ENCODE measurements at regions not wholly inside any gene's neighbourhood (a gene's known extent, or its start where the extent isn't known, plus 50 kb on each side); places are given as distances from the start of the nearest gene placed in this dataset.
"Not testable (repeated sequence)": the region's sequence is repeated elsewhere in the genome, so short reads cannot be mapped to it uniquely, and the experiment has no call there.

GRCh38 chr11:67759321-67759720, 84.9 kb upstream of the ALDH3B2 start:
- H3K36me3 ChIP-seq (ENCODE audit: control insufficient read depth, insufficient read depth, low read length); H3K9ac ChIP-seq (ENCODE audit: low read depth, low read length); H3K27me3 ChIP-seq (ENCODE audit: control insufficient read depth, insufficient read depth, low read length); H3K9me3 ChIP-seq (ENCODE audit: control insufficient read depth, insufficient read depth, low read length); H3K4me3 ChIP-seq (ENCODE audit: low read depth, low read length): not testable (repeated sequence)
- Histone ChIP-seq H3K27ac (ENCODE audit: low read depth, low read length) (peak overlapping the region; percentile 81), H3K4me1 (ENCODE audit: control insufficient read depth, insufficient read depth, low read length) (peaks cover 18% of the 10 kb centered on the region; the same call in 1 of the 2 replicates)

GRCh38 chr11:67758467-67758866, 84.0 kb upstream of the ALDH3B2 start:
- H3K9me3 ChIP-seq (ENCODE audit: control insufficient read depth, insufficient read depth, low read length); H3K9ac ChIP-seq (ENCODE audit: low read depth, low read length); H3K36me3 ChIP-seq (ENCODE audit: control insufficient read depth, insufficient read depth, low read length); H3K27me3 ChIP-seq (ENCODE audit: control insufficient read depth, insufficient read depth, low read length); H3K4me3 ChIP-seq (ENCODE audit: low read depth, low read length): not testable (repeated sequence)
- H3K4me1 ChIP-seq (ENCODE audit: control insufficient read depth, insufficient read depth, low read length), result peaks cover 18% of the 10 kb centered on the region; the same call in 1 of the 2 replicates
- H3K27ac ChIP-seq (ENCODE audit: low read depth, low read length), result peak overlapping the region; percentile 81

- not testable (repeated sequence) for H3K27me3 ChIP-seq (ENCODE audit: control insufficient read depth, insufficient read depth, low read length); H3K36me3 ChIP-seq (ENCODE audit: control insufficient read depth, insufficient read depth, low read length); H3K4me3 ChIP-seq (ENCODE audit: low read depth, low read length); H3K9me3 ChIP-seq (ENCODE audit: control insufficient read depth, insufficient read depth, low read length); H3K9ac ChIP-seq (ENCODE audit: low read depth, low read length)
- Histone ChIP-seq H3K27ac (ENCODE audit: low read depth, low read length) (peak overlapping the region; percentile 81), H3K4me1 (ENCODE audit: control insufficient read depth, insufficient read depth, low read length) (peaks cover 18% of the 10 kb centered on the region; the same call in 1 of the 2 replicates)
Measured at GRCh38 chr11:67758009-67758408, 83.6 kb upstream of the ALDH3B2 start.

GRCh38 chr11:67753820-67754219, 79.4 kb upstream of the ALDH3B2 start:
- H3K4me3 ChIP-seq (ENCODE audit: low read depth, low read length); H3K27ac ChIP-seq (ENCODE audit: low read depth, low read length); H3K27me3 ChIP-seq (ENCODE audit: control insufficient read depth, insufficient read depth, low read length); H3K9me3 ChIP-seq (ENCODE audit: control insufficient read depth, insufficient read depth, low read length); H3K9ac ChIP-seq (ENCODE audit: low read depth, low read length); H3K36me3 ChIP-seq (ENCODE audit: control insufficient read depth, insufficient read depth, low read length): not testable (repeated sequence)
- H3K4me1 ChIP-seq (ENCODE audit: control insufficient read depth, insufficient read depth, low read length), result peaks cover 16% of the 10 kb centered on the region; the same call in 1 of the 2 replicates

GRCh38 chr11:67745181-67745726, 70.8 kb upstream of the ALDH3B2 start:
- Histone ChIP-seq H3K4me3 (ENCODE audit: low read depth, low read length) (no peak overlapping the region), H3K36me3 (ENCODE audit: control insufficient read depth, insufficient read depth, low read length) (no peaks in the 10 kb centered on the region), H3K27ac (ENCODE audit: low read depth, low read length) (no peak overlapping the region), H3K4me1 (ENCODE audit: control insufficient read depth, insufficient read depth, low read length) (no peaks in the 10 kb centered on the region), H3K27me3 (ENCODE audit: control insufficient read depth, insufficient read depth, low read length) (no peaks in the 10 kb centered on the region), H3K9me3 (ENCODE audit: control insufficient read depth, insufficient read depth, low read length) (no peaks in the 10 kb centered on the region), H3K9ac (ENCODE audit: low read depth, low read length) (no peak overlapping the region)

GRCh38 chr11:67744231-67744630, 69.8 kb upstream of the ALDH3B2 start:
- H3K9me3 ChIP-seq (ENCODE audit: control insufficient read depth, insufficient read depth, low read length); H3K36me3 ChIP-seq (ENCODE audit: control insufficient read depth, insufficient read depth, low read length); H3K9ac ChIP-seq (ENCODE audit: low read depth, low read length); H3K4me3 ChIP-seq (ENCODE audit: low read depth, low read length); H3K27me3 ChIP-seq (ENCODE audit: control insufficient read depth, insufficient read depth, low read length); H3K4me1 ChIP-seq (ENCODE audit: control insufficient read depth, insufficient read depth, low read length); H3K27ac ChIP-seq (ENCODE audit: low read depth, low read length): not testable (repeated sequence)

- H3K4me1 ChIP-seq (ENCODE audit: control insufficient read depth, insufficient read depth, low read length); H3K36me3 ChIP-seq (ENCODE audit: control insufficient read depth, insufficient read depth, low read length); H3K27me3 ChIP-seq (ENCODE audit: control insufficient read depth, insufficient read depth, low read length); H3K9ac ChIP-seq (ENCODE audit: low read depth, low read length); H3K9me3 ChIP-seq (ENCODE audit: control insufficient read depth, insufficient read depth, low read length); H3K27ac ChIP-seq (ENCODE audit: low read depth, low read length); H3K4me3 ChIP-seq (ENCODE audit: low read depth, low read length): not testable (repeated sequence)
Measured at GRCh38 chr11:67738231-67738630, 63.8 kb upstream of the ALDH3B2 start.

GRCh38 chr11:67737562-67738080, 63.2 kb upstream of the ALDH3B2 start:
- H3K36me3 ChIP-seq (ENCODE audit: control insufficient read depth, insufficient read depth, low read length); H3K4me3 ChIP-seq (ENCODE audit: low read depth, low read length): not testable (repeated sequence)

GRCh38 chr11:67732045-67732787, 57.8 kb upstream of the ALDH3B2 start:
- peak overlapping the region; percentile 50 for H3K4me3 ChIP-seq (ENCODE audit: low read depth, low read length)
- H3K27ac ChIP-seq (ENCODE audit: low read depth, low read length), result no peak overlapping the region

More at GRCh38 chr11:67737562-67738080, 63.2 kb upstream of the ALDH3B2 start:
- not testable (repeated sequence) for H3K9me3 ChIP-seq (ENCODE audit: control insufficient read depth, insufficient read depth, low read length); H3K4me1 ChIP-seq (ENCODE audit: control insufficient read depth, insufficient read depth, low read length); H3K27ac ChIP-seq (ENCODE audit: low read depth, low read length); H3K27me3 ChIP-seq (ENCODE audit: control insufficient read depth, insufficient read depth, low read length); H3K9ac ChIP-seq (ENCODE audit: low read depth, low read length)

GRCh38 chr11:67731583-67731982, 57.2 kb upstream of the ALDH3B2 start:
- Histone ChIP-seq H3K4me1 (ENCODE audit: control insufficient read depth, insufficient read depth, low read length) (peaks cover 2% of the 10 kb centered on the region; the same call in 1 of the 2 replicates), H3K9me3 (ENCODE audit: control insufficient read depth, insufficient read depth, low read length) (no peaks in the 10 kb centered on the region), H3K9ac (ENCODE audit: low read depth, low read length) (no peak overlapping the region), H3K4me3 (ENCODE audit: low read depth, low read length) (peak overlapping the region; percentile 50; the same call in 1 of the 2 replicates), H3K27me3 (ENCODE audit: control insufficient read depth, insufficient read depth, low read length) (no peaks in the 10 kb centered on the region), H3K27ac (ENCODE audit: low read depth, low read length) (no peak overlapping the region), H3K36me3 (ENCODE audit: control insufficient read depth, insufficient read depth, low read length) (no peaks in the 10 kb centered on the region)

More at GRCh38 chr11:67732045-67732787, 57.8 kb upstream of the ALDH3B2 start:
- no peaks in the 10 kb centered on the region for H3K9me3 ChIP-seq (ENCODE audit: control insufficient read depth, insufficient read depth, low read length)
- no peaks in the 10 kb centered on the region for H3K27me3 ChIP-seq (ENCODE audit: control insufficient read depth, insufficient read depth, low read length)
- H3K36me3 ChIP-seq (ENCODE audit: control insufficient read depth, insufficient read depth, low read length), result no peaks in the 10 kb centered on the region
- peaks cover 2% of the 10 kb centered on the region; the same call in 1 of the 2 replicates for H3K4me1 ChIP-seq (ENCODE audit: control insufficient read depth, insufficient read depth, low read length)
- no peak overlapping the region for H3K9ac ChIP-seq (ENCODE audit: low read depth, low read length)

GRCh38 chr11:67728163-67728571, 53.7 kb upstream of the ALDH3B2 start:
- not testable (repeated sequence) for H3K4me1 ChIP-seq (ENCODE audit: control insufficient read depth, insufficient read depth, low read length); H3K4me3 ChIP-seq (ENCODE audit: low read depth, low read length); H3K9me3 ChIP-seq (ENCODE audit: control insufficient read depth, insufficient read depth, low read length); H3K36me3 ChIP-seq (ENCODE audit: control insufficient read depth, insufficient read depth, low read length); H3K9ac ChIP-seq (ENCODE audit: low read depth, low read length); H3K27me3 ChIP-seq (ENCODE audit: control insufficient read depth, insufficient read depth, low read length)
- H3K27ac ChIP-seq (ENCODE audit: low read depth, low read length), result peak overlapping the region; percentile 66
